ENCODE measurements at regions not wholly inside any gene's neighbourhood (a gene's known extent, or its start where the extent isn't known, plus 50 kb on each side); places are given as distances from the start of the nearest gene placed in this dataset.

- dilution Hi-C loops (cut with MboI; ENCODE audit: extremely low pct_ligation_motif_present, low sequenced_read_pairs): no loop called here
- no peaks in the 10 kb centered on the region for H3K4me1 ChIP-seq (ENCODE audit: control insufficient read depth, extremely low read depth, insufficient read depth, low read length)
- DNase-seq (ENCODE audit: low read depth, low spot score) (no peak), FAIRE-seq (no peak)
- H2AFZ ChIP-seq (ENCODE audit: low read depth, low read length): no peak overlapping the region
- H3K79me2 ChIP-seq (ENCODE audit: control insufficient read depth, insufficient read depth, low read length): no peaks in the 10 kb centered on the region
- intact Hi-C loops (cut with micrococcal nuclease): no loop called here
- H3K27me3 ChIP-seq (ENCODE audit: control insufficient read depth in 2 of 2, insufficient read depth in 2 of 2, low read length in 2 of 2): no peaks in the 10 kb centered on the region
- no peak overlapping the region for H3K4me3 ChIP-seq (replicated peaks in 1 of 3; ENCODE audit: insufficient read depth in 1 of 3, low read depth in 1 of 3, low read length in 3 of 3)
- no peak overlapping the region for H3K9ac ChIP-seq (replicated peaks; ENCODE audit: extremely low read depth, insufficient read depth, low read length)
- H3K27ac ChIP-seq (ENCODE audit: insufficient read depth, low read depth, low read length): no peak overlapping the region
- CTCF ChIA-PET: no interaction called here
- BruUV-seq (replicated peaks): no TSS peak
- no peak overlapping the region for H3K4me2 ChIP-seq (ENCODE audit: insufficient read depth, low read length)
- POLR2A ChIA-PET: no interaction called here
- no peaks in the 10 kb centered on the region for H3K9me1 ChIP-seq (replicated peaks; ENCODE audit: control insufficient read depth, extremely low read depth, insufficient read depth, low read length)
- no peaks in the 10 kb centered on the region for H3K9me3 ChIP-seq (replicated peaks; ENCODE audit: control insufficient read depth, insufficient read depth, low read length)
- no peak for TF ChIP-seq EZH2 (IDR thresholded peaks at IDR 0.05; ENCODE audit: borderline replicate concordance, low read depth, low read length, severe bottlenecking)
- TF ChIP-seq MAX (IDR thresholded peaks at IDR 0.05; ENCODE audit: insufficient read depth, insufficient read length): no peak
- no peak for TF ChIP-seq GATA2 (IDR thresholded peaks at IDR 0.05; ENCODE audit: insufficient read depth, insufficient read length, low read depth, low read length)
- no peak for TF ChIP-seq JUN (IDR thresholded peaks at IDR 0.05; ENCODE audit: borderline replicate concordance, insufficient read depth, insufficient read length, low read depth)
- TF ChIP-seq MYC (IDR thresholded peaks at IDR 0.05; ENCODE audit: low read depth, low read length): no peak
- TF ChIP-seq FOS (IDR thresholded peaks at IDR 0.05; ENCODE audit: borderline replicate concordance, insufficient read depth, low read length): no peak
- H4K20me1 ChIP-seq (replicated peaks; ENCODE audit: control insufficient read depth, extremely low read depth, insufficient read depth, low read length): no peaks in the 10 kb centered on the region
- no peaks in the 10 kb centered on the region for H3K36me3 ChIP-seq (ENCODE audit: control insufficient read depth in 2 of 2, extremely low read depth in 1 of 2, insufficient read depth in 2 of 2, low read length in 2 of 2)
Measured at GRCh38 chr1:185479796-185480195, 162.8 kb upstream of the IVNS1ABP start.

- Histone ChIP-seq H3K9me3 (replicated peaks; ENCODE audit: control insufficient read depth, insufficient read depth, low read length) (no peaks in the 10 kb centered on the region), H3K27me3 (ENCODE audit: control insufficient read depth in 2 of 2, insufficient read depth in 2 of 2, low read length in 2 of 2) (no peaks in the 10 kb centered on the region), H4K20me1 (replicated peaks; ENCODE audit: control insufficient read depth, extremely low read depth, insufficient read depth, low read length) (no peaks in the 10 kb centered on the region), H3K9me1 (replicated peaks; ENCODE audit: control insufficient read depth, extremely low read depth, insufficient read depth, low read length) (no peaks in the 10 kb centered on the region), H3K4me1 (ENCODE audit: control insufficient read depth, extremely low read depth, insufficient read depth, low read length) (no peaks in the 10 kb centered on the region), H3K27ac (ENCODE audit: insufficient read depth, low read depth, low read length) (no peak overlapping the region), H3K4me3 (replicated peaks in 1 of 3; ENCODE audit: insufficient read depth in 1 of 3, low read depth in 1 of 3, low read length in 3 of 3) (no peak overlapping the region), H3K79me2 (ENCODE audit: control insufficient read depth, insufficient read depth, low read length) (no peaks in the 10 kb centered on the region), H3K4me2 (ENCODE audit: insufficient read depth, low read length) (no peak overlapping the region), H2AFZ (ENCODE audit: low read depth, low read length) (no peak overlapping the region), H3K9ac (replicated peaks; ENCODE audit: extremely low read depth, insufficient read depth, low read length) (no peak overlapping the region), H3K36me3 (ENCODE audit: control insufficient read depth in 2 of 2, extremely low read depth in 1 of 2, insufficient read depth in 2 of 2, low read length in 2 of 2) (no peaks in the 10 kb centered on the region)
- TF ChIP-seq JUN (IDR thresholded peaks at IDR 0.05; ENCODE audit: borderline replicate concordance, insufficient read depth, insufficient read length, low read depth) (no peak), MYC (IDR thresholded peaks at IDR 0.05; ENCODE audit: low read depth, low read length) (no peak), POLR2A (IDR thresholded peaks at IDR 0.05; ENCODE audit: low read depth, low read length) (no peak), GATA2 (IDR thresholded peaks at IDR 0.05; ENCODE audit: insufficient read depth, insufficient read length, low read depth, low read length) (no peak), MAX (IDR thresholded peaks at IDR 0.05; ENCODE audit: insufficient read depth, insufficient read length) (no peak), FOS (IDR thresholded peaks at IDR 0.05; ENCODE audit: borderline replicate concordance, insufficient read depth, low read length) (no peak), EZH2 (IDR thresholded peaks at IDR 0.05; ENCODE audit: borderline replicate concordance, low read depth, low read length, severe bottlenecking) (no peak), POLR2AphosphoS5 (IDR thresholded peaks at IDR 0.05; ENCODE audit: insufficient read depth, low read depth, low read length) (no peak)
- DNase-seq (ENCODE audit: low read depth, low spot score): no peak
- intact Hi-C loops (cut with micrococcal nuclease): no loop called here
- no TSS peak for BruUV-seq (replicated peaks)
- CTCF ChIA-PET: interaction anchor here (1.2 kb wide), 1 partner anchor 14 kb away, joined by 3 read pairs; no protein-coding TSS in a partner anchor
- POLR2A ChIA-PET: no interaction called here
- dilution Hi-C loops (cut with MboI; ENCODE audit: extremely low pct_ligation_motif_present, low sequenced_read_pairs): no loop called here
- no peak for FAIRE-seq
Measured at GRCh38 chr1:185478877-185479276, 161.8 kb upstream of the IVNS1ABP start.

All from endothelial cell of umbilical vein (primary cell).